ENCODE measurements at regions not wholly inside any gene's neighbourhood (a gene's known extent, or its start where the extent isn't known, plus 50 kb on each side); places are given as distances from the start of the nearest gene placed in this dataset.

- TF ChIP-seq, protein P1, sequence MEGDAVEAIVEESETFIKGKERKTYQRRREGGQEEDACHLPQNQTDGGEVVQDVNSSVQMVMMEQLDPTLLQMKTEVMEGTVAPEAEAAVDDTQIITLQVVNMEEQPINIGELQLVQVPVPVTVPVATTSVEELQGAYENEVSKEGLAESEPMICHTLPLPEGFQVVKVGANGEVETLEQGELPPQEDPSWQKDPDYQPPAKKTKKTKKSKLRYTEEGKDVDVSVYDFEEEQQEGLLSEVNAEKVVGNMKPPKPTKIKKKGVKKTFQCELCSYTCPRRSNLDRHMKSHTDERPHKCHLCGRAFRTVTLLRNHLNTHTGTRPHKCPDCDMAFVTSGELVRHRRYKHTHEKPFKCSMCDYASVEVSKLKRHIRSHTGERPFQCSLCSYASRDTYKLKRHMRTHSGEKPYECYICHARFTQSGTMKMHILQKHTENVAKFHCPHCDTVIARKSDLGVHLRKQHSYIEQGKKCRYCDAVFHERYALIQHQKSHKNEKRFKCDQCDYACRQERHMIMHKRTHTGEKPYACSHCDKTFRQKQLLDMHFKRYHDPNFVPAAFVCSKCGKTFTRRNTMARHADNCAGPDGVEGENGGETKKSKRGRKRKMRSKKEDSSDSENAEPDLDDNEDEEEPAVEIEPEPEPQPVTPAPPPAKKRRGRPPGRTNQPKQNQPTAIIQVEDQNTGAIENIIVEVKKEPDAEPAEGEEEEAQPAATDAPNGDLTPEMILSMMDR (IDR thresholded peaks at IDR 0.05), result no peak
- TF ChIP-seq POLR2A (IDR thresholded peaks at IDR 0.05; ENCODE audit: low read length) (no peak), KDM5A (IDR thresholded peaks at IDR 0.05) (no peak)
Observed at GRCh38 chr3:163561151-163561550, 1517.1 kb downstream of the SI start.

All from A549 (cell line).